Nephron (organoid): ENCODE measurements at regions not wholly inside any gene's neighbourhood (a gene's known extent, or its start where the extent isn't known, plus 50 kb on each side); places are given as distances from the start of the nearest gene placed in this dataset.

ENCODE experiments used
- H3K27ac Mint-ChIP-seq, 3 experiments: 2 replicates each; pipeline ENCODE4 v1.8.0; 2020; ENCODE audit warnings: mixed read lengths in 3 of 3, mild to moderate bottlenecking in 2 of 3, moderate library complexity in 1 of 3
- H3K27me3 Mint-ChIP-seq: 2 replicates; pipeline ENCODE4 v1.8.0; 2021; ENCODE audit warnings: low read depth, mild to moderate bottlenecking, moderate library complexity, mixed read lengths
- H3K36me3 Mint-ChIP-seq: 2 replicates; pipeline ENCODE4 v1.8.0; 2020; ENCODE audit warnings: low read depth, mixed read lengths
- H3K4me1 Mint-ChIP-seq: 2 replicates; pipeline ENCODE4 v1.8.0; 2020; ENCODE audit warnings: mixed read lengths
- H3K4me3 Mint-ChIP-seq, 3 experiments: 2 replicates each; pipeline ENCODE4 v1.8.0; 2020; ENCODE audit warnings: mild to moderate bottlenecking in 3 of 3, mixed read lengths in 3 of 3, moderate library complexity in 2 of 3
- H3K9me3 Mint-ChIP-seq: 2 replicates; pipeline ENCODE4 v1.8.0; 2020; ENCODE audit warnings: mixed read lengths
- TF ChIP-seq, protein P1 (sequence below), 3 experiments: fragments of 200-600 bp; sonication (generic); IDR thresholded peaks; one replicate each; pipeline ENCODE4 v1.5.0; 2021; ENCODE audit warnings: antibody characterized with exemption in 3 of 3; ENCODE audit not compliant: unreplicated experiment in 3 of 3

DNA sequence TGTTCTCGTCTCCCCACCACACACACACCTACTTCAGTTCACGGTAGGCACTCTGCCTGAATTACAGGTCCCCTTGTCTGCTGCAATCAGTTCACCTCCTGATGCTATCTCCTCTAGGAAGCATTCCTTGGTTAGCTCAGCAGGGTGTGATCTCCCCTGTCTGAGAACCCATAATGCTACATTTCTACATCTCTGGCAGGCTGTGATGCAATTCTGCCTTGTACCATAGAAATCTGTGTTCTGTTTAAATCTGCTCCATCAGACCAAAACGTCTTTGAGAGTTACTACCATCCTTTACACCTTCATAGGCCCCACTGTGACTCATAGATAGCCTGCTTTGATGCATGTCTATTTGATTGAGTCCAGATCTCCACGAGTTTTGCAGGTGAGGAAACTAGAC is 103.9 kb downstream of the TTC32 start:
- H3K27me3 Mint-ChIP-seq = peaks cover 10% of the 10 kb centered on the region
- no peaks in the 10 kb centered on the region for H3K9me3 Mint-ChIP-seq
- no peak overlapping the region for H3K27ac Mint-ChIP-seq
- no peaks in the 10 kb centered on the region for H3K36me3 Mint-ChIP-seq
- TF ChIP-seq, protein P1, sequence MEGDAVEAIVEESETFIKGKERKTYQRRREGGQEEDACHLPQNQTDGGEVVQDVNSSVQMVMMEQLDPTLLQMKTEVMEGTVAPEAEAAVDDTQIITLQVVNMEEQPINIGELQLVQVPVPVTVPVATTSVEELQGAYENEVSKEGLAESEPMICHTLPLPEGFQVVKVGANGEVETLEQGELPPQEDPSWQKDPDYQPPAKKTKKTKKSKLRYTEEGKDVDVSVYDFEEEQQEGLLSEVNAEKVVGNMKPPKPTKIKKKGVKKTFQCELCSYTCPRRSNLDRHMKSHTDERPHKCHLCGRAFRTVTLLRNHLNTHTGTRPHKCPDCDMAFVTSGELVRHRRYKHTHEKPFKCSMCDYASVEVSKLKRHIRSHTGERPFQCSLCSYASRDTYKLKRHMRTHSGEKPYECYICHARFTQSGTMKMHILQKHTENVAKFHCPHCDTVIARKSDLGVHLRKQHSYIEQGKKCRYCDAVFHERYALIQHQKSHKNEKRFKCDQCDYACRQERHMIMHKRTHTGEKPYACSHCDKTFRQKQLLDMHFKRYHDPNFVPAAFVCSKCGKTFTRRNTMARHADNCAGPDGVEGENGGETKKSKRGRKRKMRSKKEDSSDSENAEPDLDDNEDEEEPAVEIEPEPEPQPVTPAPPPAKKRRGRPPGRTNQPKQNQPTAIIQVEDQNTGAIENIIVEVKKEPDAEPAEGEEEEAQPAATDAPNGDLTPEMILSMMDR (IDR thresholded peaks at IDR 0.05; ENCODE audit: unreplicated experiment in 3 of 3) = no peak
- no peak overlapping the region for H3K4me3 Mint-ChIP-seq
- H3K4me1 Mint-ChIP-seq = peaks cover 16% of the 10 kb centered on the region

DNA sequence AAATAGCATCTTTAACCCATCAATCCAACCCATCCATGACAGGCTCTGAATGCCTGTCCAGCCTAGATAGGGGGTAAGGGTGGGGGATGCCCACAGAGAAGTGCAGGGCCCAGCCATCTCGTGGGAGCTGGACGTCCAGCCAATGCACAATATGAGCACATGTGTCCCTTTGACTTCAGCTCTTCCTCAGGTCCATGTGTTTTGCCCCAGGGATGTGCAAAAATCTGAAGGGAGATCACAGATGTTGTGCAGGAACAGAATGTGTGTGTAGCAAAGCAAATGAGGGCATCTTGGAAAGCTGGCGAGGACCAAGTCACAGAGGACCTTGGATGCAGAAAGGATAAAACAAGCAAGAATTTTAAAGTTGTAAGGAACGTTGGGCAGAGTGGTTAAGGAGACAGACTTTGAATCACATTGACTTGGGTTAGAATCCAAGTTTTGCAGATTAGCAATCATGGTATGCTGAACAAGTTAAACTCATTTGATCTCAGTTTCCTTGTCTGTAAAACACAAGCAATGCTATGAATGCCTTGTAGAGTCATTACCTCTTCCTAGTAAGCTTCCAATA is 104.5 kb downstream of the TTC32 start:
- H3K27me3 Mint-ChIP-seq = peaks cover 10% of the 10 kb centered on the region
- H3K36me3 Mint-ChIP-seq = no peaks in the 10 kb centered on the region
- H3K4me1 Mint-ChIP-seq = peaks cover 15% of the 10 kb centered on the region
- H3K27ac Mint-ChIP-seq = no peak overlapping the region
- no peaks in the 10 kb centered on the region for H3K9me3 Mint-ChIP-seq
- TF ChIP-seq, protein P1 (IDR thresholded peaks at IDR 0.05; ENCODE audit: unreplicated experiment in 3 of 3) = no peak
- no peak overlapping the region for H3K4me3 Mint-ChIP-seq

DNA sequence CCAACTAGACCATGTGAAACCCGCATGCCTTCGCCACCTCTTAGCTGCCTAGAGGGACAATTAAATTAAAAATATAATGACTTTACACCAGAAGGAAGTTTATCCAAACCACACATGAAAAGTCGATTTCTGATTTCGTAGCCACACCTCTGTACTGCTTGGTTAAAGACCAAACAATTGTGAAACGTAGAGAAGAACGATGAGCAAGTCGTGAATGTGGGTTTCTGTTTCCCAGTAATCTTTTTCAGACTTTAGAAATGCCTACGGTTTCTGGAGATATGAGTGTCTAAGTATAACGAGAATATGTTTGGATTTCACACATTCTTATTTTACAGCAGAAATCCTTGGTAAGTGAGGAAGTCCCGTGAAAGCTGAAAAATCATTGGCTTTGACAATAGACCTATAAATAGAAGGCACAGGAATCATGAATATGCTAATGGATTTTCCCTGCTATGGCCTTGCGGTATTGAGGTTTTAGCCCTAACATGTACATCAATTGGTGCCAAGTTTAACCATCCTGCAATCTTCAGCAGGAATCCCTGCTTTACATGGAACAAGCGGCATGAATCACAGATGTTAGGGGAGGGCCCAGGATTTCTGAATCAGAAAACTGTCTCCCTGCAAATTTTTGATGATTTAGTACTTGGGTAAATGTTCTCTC is 105.6 kb downstream of the TTC32 start:
- Mint-ChIP-seq H3K27me3 (peaks cover 10% of the 10 kb centered on the region), H3K27ac (no peak overlapping the region), H3K9me3 (no peaks in the 10 kb centered on the region), H3K4me3 (no peak overlapping the region), H3K36me3 (no peaks in the 10 kb centered on the region), H3K4me1 (peaks cover 4% of the 10 kb centered on the region)
- TF ChIP-seq, protein P1 (IDR thresholded peaks at IDR 0.05; ENCODE audit: unreplicated experiment in 3 of 3) = no peak

DNA sequence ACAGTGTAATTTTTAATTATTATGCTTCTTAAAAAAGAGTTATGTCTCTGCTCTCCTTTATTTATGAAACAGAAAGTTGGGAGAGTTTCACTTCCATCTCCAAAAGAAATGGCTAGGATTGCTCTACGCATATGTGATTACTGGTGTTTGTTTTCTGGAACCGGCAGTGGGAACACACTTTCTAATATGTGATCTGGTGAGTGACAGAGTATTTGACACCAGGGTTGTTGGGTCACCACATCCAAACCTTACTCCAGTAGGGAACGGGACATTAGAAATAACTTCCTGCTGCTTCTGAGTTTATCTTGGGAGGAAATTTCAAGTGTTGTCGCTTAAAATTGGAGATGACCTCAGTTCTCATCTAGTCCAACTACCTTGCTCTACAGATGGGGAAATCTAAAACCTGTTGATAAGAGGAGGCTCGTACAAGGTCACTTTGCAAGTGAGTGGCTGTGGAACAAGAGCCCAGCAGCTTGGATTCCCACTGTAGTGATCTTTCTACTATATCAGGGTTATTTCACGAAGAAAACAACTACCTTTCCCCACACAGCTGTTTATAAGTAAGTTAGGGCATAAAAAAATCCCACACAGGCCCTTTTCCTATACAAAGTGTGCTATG is 108.5 kb downstream of the TTC32 start:
- H3K27me3 Mint-ChIP-seq = peaks cover 12% of the 10 kb centered on the region
- H3K27ac Mint-ChIP-seq = no peak overlapping the region
- TF ChIP-seq, protein P1 (IDR thresholded peaks at IDR 0.05; ENCODE audit: unreplicated experiment in 3 of 3) = no peak
- no peak overlapping the region for H3K4me3 Mint-ChIP-seq
- no peaks in the 10 kb centered on the region for H3K9me3 Mint-ChIP-seq
- H3K36me3 Mint-ChIP-seq = no peaks in the 10 kb centered on the region
- H3K4me1 Mint-ChIP-seq = no peaks in the 10 kb centered on the region

DNA sequence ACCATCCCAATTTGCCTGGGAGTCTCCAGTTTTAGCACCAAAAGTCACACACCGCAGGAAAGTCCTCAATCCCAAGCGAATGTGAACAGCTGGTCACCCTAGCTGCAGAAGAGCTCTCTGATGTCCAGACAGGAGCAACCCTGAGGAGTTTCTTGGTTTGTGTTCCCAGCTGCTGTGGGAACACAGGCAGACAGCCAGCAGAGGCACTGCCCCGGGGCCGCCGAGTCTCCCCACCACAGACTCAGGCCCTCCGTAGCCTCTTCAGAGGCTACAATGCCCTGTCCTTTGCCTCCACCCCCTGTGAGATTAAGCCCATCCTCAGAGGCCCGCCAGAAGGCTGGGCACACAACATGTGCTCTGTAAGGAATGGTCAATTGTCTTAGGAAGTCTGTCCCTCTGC is 111.5 kb downstream of the TTC32 start:
- Mint-ChIP-seq H3K27me3 (peaks cover 7% of the 10 kb centered on the region), H3K4me3 (no peak overlapping the region), H3K27ac (no peak overlapping the region), H3K9me3 (no peaks in the 10 kb centered on the region), H3K4me1 (peaks cover 11% of the 10 kb centered on the region), H3K36me3 (no peaks in the 10 kb centered on the region)
- TF ChIP-seq, protein P1 (IDR thresholded peaks at IDR 0.05; ENCODE audit: unreplicated experiment in 3 of 3) = no peak
